Lower lobe of right lung (tissue), 2 donors: ENCODE measurements at regions not wholly inside any gene's neighbourhood (a gene's known extent, or its start where the extent isn't known, plus 50 kb on each side); places are given as distances from the start of the nearest gene placed in this dataset.

Source experiments
- ATAC-seq, 2 donors: fragments of 200-7000 bp; cut with Tn5 transposase; one replicate each; pipeline ENCODE4 v1.9.1; 2020 to 2022; ENCODE audit warnings: mild to moderate bottlenecking in 2 of 2, moderate library complexity in 2 of 2
- DNase-seq: peaks from one replicate; pipeline ENCODE4 v3.0.0-alpha.2; 2020
- H3K27ac ChIP-seq: fragments of 200-600 bp; one replicate; pipeline ENCODE4 v1.8.0; 2022
- H3K27me3 ChIP-seq: fragments of 200-600 bp; one replicate; pipeline ENCODE4 v1.8.0; 2022; ENCODE audit warnings: low read depth
- H3K36me3 ChIP-seq: fragments of 200-600 bp; one replicate; pipeline ENCODE4 v1.8.0; 2022; ENCODE audit warnings: mild to moderate bottlenecking
- H3K4me1 ChIP-seq: fragments of 200-600 bp; one replicate; pipeline ENCODE4 v1.8.0; 2022
- H3K4me3 ChIP-seq: fragments of 200-600 bp; one replicate; pipeline ENCODE4 v1.8.0; 2022; ENCODE audit warnings: mild to moderate bottlenecking
- H3K9me3 ChIP-seq: fragments of 200-600 bp; one replicate; pipeline ENCODE4 v1.8.0; 2022
- CTCF ChIP-seq: fragments of 200-600 bp; IDR thresholded peaks from one replicate; pipeline ENCODE4 v1.8.0; 2022; ENCODE audit warnings: antibody characterized with exemption, mild to moderate bottlenecking
- intact Hi-C: fragments of 100-400 bp; cut with DNase I; formaldehyde crosslinking; loops from one replicate; pipeline ENCODE4 v1.11.0; 2022
- donor health status: DM: no; HTN: yes; CAD: no; lungs with severe emphysema.

- H3K36me3 ChIP-seq, result no peaks in the 10 kb centered on the region
- intact Hi-C loops, result no loop called here
- no peak for TF ChIP-seq CTCF
- ATAC-seq (no peak), DNase-seq (no peak)
- H3K27ac ChIP-seq, result no peak overlapping the region
- H3K9me3 ChIP-seq, result no peaks in the 10 kb centered on the region
- H3K4me1 ChIP-seq, result no peaks in the 10 kb centered on the region
- H3K27me3 ChIP-seq, result peaks cover 8% of the 10 kb centered on the region
- H3K4me3 ChIP-seq, result no peak overlapping the region
Measured at GRCh38 chr7:12107841-12108254, 103.2 kb upstream of the TMEM106B start.

GRCh38 chr7:12110425-12110824 lies 100.7 kb upstream of the TMEM106B start:
- no peaks in the 10 kb centered on the region for H3K36me3 ChIP-seq
- H3K27me3 ChIP-seq, result peaks cover 8% of the 10 kb centered on the region
- TF ChIP-seq CTCF, result no peak
- DNase-seq (no peak), ATAC-seq (no peak)
- no peaks in the 10 kb centered on the region for H3K4me1 ChIP-seq
- intact Hi-C loops, result no loop called here
- no peaks in the 10 kb centered on the region for H3K9me3 ChIP-seq
- no peak overlapping the region for H3K27ac ChIP-seq
- no peak overlapping the region for H3K4me3 ChIP-seq

- H3K4me3 ChIP-seq, result peak overlapping the region; percentile 42
- DNase-seq, result peak; percentile 72
- no peak overlapping the region for H3K27ac ChIP-seq
Measured at GRCh38 chr7:12111422-12112405, 99.4 kb upstream of the TMEM106B start.

GRCh38 chr7:12117170-12117569 lies 93.9 kb upstream of the TMEM106B start:
- ATAC-seq (no peak), DNase-seq (no peak)
- Histone ChIP-seq H3K4me1 (no peaks in the 10 kb centered on the region), H3K36me3 (no peaks in the 10 kb centered on the region), H3K27ac (no peak overlapping the region), H3K9me3 (no peaks in the 10 kb centered on the region), H3K4me3 (no peak overlapping the region), H3K27me3 (no peaks in the 10 kb centered on the region)
- intact Hi-C loops, result no loop called here
- no peak for TF ChIP-seq CTCF

More at GRCh38 chr7:12111422-12112405, 99.4 kb upstream of the TMEM106B start:
- H3K9me3 ChIP-seq, result no peaks in the 10 kb centered on the region
- no peaks in the 10 kb centered on the region for H3K36me3 ChIP-seq
- ATAC-seq, result peak; percentile 93
- intact Hi-C loops, result no loop called here
- TF ChIP-seq CTCF, result no peak
- peaks cover 8% of the 10 kb centered on the region for H3K27me3 ChIP-seq
- H3K4me1 ChIP-seq, result no peaks in the 10 kb centered on the region

- intact Hi-C loops, result no loop called here
- ATAC-seq, result no peak
- no peak overlapping the region for H3K27ac ChIP-seq
Measured at GRCh38 chr7:12119620-12120303, 91.3 kb upstream of the TMEM106B start.

More at GRCh38 chr7:12119620-12120303, 91.3 kb upstream of the TMEM106B start:
- Histone ChIP-seq H3K27me3 (no peaks in the 10 kb centered on the region), H3K36me3 (no peaks in the 10 kb centered on the region), H3K4me1 (no peaks in the 10 kb centered on the region), H3K4me3 (no peak overlapping the region), H3K9me3 (no peaks in the 10 kb centered on the region)
- DNase-seq, result no peak
- TF ChIP-seq CTCF, result no peak
